ENCODE measurements at regions not wholly inside any gene's neighbourhood (a gene's known extent, or its start where the extent isn't known, plus 50 kb on each side); places are given as distances from the start of the nearest gene placed in this dataset.
"Not testable (repeated sequence)": the region's sequence is repeated elsewhere in the genome, so short reads cannot be mapped to it uniquely, and the experiment has no call there.

DNA sequence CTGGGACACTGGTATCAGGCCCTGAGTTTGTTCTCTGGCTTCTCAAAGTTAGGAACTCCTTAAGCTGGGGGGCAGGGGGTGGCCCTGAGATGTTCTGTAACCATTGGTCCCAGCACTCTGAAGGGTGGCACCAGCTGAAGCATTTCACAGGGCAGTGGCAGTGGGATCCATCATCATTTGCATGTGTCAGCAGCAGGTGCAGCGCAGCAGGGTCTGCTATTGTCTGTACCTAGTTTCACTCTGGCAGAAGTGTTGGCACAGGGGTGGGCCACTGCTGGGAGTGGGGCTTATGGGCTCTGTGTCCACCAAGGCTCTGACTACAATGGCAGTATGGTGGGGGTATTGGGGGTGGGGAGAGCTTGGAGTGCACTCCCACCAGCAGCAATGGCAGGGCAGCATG, 460.4 kb upstream of the ZNF804A start:
- no peaks in the 10 kb centered on the region for H3K9me3 Mint-ChIP-seq
- no peaks in the 10 kb centered on the region for H3K4me1 Mint-ChIP-seq
- H3K36me3 Mint-ChIP-seq (ENCODE audit: low read depth), result no peaks in the 10 kb centered on the region
- no peak for DNase-seq
- no peak overlapping the region for H3K4me3 Mint-ChIP-seq
- no peak overlapping the region for H3K27ac Mint-ChIP-seq
- H3K27me3 Mint-ChIP-seq, result no peaks in the 10 kb centered on the region
- intact Hi-C loops (cut with micrococcal nuclease), result no loop called here

DNA sequence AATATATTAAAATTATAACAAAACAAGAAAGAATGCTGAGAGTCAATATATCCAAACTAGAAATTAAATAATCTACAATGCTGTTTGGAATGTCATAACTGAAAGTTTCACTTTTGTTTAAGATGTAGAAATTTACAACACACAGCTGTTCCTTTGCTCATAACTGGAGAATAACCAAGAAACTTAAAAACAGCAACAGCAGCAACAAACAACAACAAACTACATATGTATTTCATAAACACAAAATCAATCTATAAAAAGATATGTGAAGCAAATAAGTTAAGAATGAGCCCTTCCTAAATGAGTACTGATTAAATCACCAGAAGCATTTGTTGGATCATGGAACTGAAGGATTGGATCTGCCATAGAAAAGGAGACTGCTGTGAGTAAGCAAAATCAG, 456.5 kb upstream of the ZNF804A start:
- Mint-ChIP-seq H3K27me3 (no peaks in the 10 kb centered on the region), H3K4me1 (no peaks in the 10 kb centered on the region), H3K27ac (no peak overlapping the region), H3K4me3 (no peak overlapping the region), H3K36me3 (ENCODE audit: low read depth) (no peaks in the 10 kb centered on the region), H3K9me3 (no peaks in the 10 kb centered on the region)
- DNase-seq, result no peak
- intact Hi-C loops (cut with micrococcal nuclease), result no loop called here

DNA sequence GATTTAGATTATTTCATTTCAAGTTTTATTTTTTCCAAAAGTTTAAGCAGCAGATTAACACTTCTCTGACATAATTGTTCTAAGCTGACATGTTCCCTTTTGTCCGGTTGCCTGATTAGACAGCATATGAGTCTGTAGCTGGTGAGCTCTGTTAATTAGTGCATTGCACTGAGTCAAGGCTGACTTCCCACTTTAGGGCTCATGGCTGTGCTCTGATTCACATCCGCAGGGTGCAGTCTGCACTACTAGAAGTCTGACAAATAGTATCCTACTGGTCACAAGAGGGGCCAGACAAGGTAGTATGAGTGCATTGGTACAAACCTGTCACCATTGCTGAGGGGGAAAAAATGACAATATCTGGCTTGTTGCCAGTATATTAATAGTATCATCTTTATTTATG, 443.9 kb upstream of the ZNF804A start:
- Mint-ChIP-seq H3K4me3 (no peak overlapping the region), H3K4me1 (no peaks in the 10 kb centered on the region), H3K36me3 (ENCODE audit: low read depth) (no peaks in the 10 kb centered on the region), H3K27ac (no peak overlapping the region), H3K27me3 (no peaks in the 10 kb centered on the region), H3K9me3 (peaks cover 4% of the 10 kb centered on the region)
- intact Hi-C loops (cut with micrococcal nuclease), result no loop called here
- no peak for DNase-seq

DNA sequence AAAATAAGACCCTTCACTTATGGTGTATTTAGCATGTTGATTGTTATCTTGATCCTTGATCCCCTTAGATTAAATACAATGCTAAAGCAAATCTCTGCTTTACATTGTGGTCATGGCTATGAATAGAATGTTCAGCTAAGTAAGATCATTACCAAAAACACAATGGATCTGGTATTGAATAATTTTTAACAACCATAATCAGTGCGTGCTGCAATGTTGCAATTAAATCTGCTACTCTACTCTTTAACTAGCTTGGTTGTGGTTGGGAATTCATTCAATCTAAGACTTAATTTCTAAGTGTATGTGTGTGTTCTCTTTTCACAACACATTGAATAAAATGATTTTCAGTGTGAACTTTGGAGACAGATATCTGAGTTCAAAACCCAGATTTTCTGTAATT, 442.5 kb upstream of the ZNF804A start:
- Mint-ChIP-seq H3K27me3 (no peaks in the 10 kb centered on the region), H3K4me3 (no peak overlapping the region), H3K27ac (no peak overlapping the region), H3K9me3 (no peaks in the 10 kb centered on the region), H3K36me3 (ENCODE audit: low read depth) (no peaks in the 10 kb centered on the region), H3K4me1 (no peaks in the 10 kb centered on the region)
- intact Hi-C loops (cut with micrococcal nuclease), result no loop called here
- no peak for DNase-seq

DNA sequence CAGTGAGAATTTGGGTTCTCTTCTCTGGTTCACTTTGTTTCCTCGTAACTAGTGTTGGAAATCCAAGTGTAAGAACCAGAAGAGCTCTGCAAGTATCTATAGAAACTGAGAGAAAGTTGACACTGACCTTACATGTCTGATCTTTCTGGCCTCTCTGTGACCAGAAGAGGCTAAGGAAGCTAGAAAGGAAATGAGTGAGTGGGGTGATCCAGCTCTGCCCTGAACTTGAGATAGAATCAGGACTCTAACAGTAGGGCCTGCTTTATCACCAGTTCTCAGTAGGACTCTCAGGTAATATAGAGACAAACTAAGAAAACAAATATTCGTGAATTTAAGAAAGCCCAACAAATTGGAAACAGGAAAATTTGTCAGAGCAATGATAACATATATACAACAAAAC, 441.2 kb upstream of the ZNF804A start:
- no peaks in the 10 kb centered on the region for H3K9me3 Mint-ChIP-seq
- intact Hi-C loops (cut with micrococcal nuclease), result no loop called here
- no peaks in the 10 kb centered on the region for H3K4me1 Mint-ChIP-seq
- no peak overlapping the region for H3K4me3 Mint-ChIP-seq
- DNase-seq, result no peak
- H3K27me3 Mint-ChIP-seq, result no peaks in the 10 kb centered on the region
- H3K27ac Mint-ChIP-seq, result no peak overlapping the region
- H3K36me3 Mint-ChIP-seq (ENCODE audit: low read depth), result no peaks in the 10 kb centered on the region

DNA sequence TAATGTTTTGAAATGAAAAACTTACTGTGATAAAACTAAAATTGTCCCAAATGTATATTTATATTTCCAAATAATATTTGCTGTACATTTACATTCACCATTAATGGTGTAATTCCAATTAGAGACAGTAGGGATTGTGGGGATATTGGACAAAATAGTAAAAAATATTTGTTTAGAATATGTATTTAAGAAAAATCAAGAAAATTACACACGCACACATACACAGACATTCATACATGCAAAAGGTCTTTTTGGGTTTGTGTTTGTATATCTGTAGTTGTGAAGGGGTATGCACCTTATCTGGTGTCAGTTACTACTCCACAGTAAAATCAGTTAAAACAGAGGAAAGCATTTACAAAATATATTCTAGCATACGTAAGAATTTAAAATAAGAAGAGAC, 435.9 kb upstream of the ZNF804A start:
- DNase-seq, result no peak
- Mint-ChIP-seq H3K27me3 (no peaks in the 10 kb centered on the region), H3K4me1 (no peaks in the 10 kb centered on the region), H3K36me3 (ENCODE audit: low read depth) (no peaks in the 10 kb centered on the region), H3K27ac (no peak overlapping the region), H3K4me3 (no peak overlapping the region), H3K9me3 (peaks cover 5% of the 10 kb centered on the region)
- intact Hi-C loops (cut with micrococcal nuclease), result no loop called here

DNA sequence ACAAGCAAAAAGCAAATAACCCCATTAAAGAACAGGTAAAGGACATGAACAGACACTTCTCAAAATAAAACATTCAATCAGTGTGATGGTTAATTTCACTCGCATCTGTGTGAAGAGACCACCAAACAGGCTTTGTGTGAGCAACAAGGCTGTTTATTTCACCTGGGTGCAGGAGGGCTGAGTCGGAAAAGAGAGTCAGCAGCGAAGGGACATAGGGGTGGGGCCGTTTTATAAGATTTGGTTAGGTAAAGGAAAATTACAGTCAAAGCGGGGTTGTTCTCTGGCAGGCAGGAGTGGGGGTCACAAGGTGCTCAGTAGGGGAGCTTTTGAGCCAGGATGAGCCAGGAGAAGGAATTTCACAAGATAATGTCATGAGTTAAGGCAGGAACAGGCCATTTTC, 429.5 kb upstream of the ZNF804A start:
- H3K36me3 Mint-ChIP-seq (ENCODE audit: low read depth); H3K9me3 Mint-ChIP-seq; H3K27me3 Mint-ChIP-seq; H3K4me3 Mint-ChIP-seq; H3K27ac Mint-ChIP-seq; DNase-seq; intact Hi-C loops (cut with micrococcal nuclease); H3K4me1 Mint-ChIP-seq: not testable (repeated sequence)

DNA sequence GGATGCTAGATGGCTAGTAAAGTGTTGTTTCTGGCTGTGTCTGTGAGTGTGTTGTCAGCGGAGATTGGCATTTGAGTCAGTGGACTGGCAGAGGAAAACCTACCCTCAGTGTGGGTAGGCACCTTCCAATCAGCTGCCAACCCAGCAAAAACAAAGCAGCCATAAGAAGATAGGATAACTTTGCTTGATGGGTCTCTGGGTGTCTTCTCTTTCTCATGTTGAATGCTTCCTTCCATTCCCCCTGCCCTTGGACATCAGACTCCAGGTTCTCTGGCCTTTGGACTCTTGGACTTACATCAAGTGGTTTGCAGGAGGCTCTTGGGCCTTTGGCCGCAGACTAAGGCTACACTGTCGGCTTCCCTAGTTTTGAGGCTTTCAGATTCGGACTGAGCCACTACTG, 429.0 kb upstream of the ZNF804A start:
- Mint-ChIP-seq H3K9me3 (peaks cover 7% of the 10 kb centered on the region), H3K36me3 (ENCODE audit: low read depth) (no peaks in the 10 kb centered on the region), H3K27ac (no peak overlapping the region), H3K27me3 (no peaks in the 10 kb centered on the region), H3K4me1 (no peaks in the 10 kb centered on the region), H3K4me3 (no peak overlapping the region)
- no peak for DNase-seq
- intact Hi-C loops (cut with micrococcal nuclease), result no loop called here

DNA sequence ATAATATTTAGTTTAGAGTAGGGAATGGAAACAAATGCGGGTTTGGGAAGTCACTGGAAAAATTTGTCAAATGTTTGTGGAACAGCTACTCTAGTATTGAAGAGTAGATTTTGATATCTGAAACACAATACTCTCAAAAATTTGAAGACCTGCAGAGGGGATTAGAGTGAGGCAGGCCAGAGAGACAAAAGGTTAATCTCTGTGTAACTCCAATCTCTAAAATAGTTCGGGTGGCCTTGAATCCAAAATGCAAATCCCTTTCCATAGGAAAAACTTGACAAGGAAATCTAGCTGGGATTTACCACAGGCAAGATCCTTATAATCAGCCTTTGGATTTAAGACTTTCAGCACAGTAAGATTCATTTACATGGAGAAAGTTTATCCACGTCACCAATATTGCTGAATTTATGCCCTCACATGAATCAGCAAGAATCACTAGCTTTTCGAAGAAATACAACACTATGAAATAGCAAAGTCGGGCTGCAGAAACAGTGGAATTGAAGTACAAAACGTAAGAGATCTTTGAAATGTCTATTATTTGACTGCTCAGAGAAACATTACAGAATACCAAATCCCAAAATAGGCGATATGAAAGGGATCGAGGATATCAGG, 423.7 kb upstream of the ZNF804A start:
- H3K9me3 Mint-ChIP-seq, result no peaks in the 10 kb centered on the region
- DNase-seq, result no peak
- intact Hi-C loops (cut with micrococcal nuclease), result no loop called here
- no peaks in the 10 kb centered on the region for H3K4me1 Mint-ChIP-seq
- no peaks in the 10 kb centered on the region for H3K27me3 Mint-ChIP-seq
- H3K27ac Mint-ChIP-seq, result no peak overlapping the region
- H3K36me3 Mint-ChIP-seq (ENCODE audit: low read depth), result no peaks in the 10 kb centered on the region
- H3K4me3 Mint-ChIP-seq, result no peak overlapping the region

DNA sequence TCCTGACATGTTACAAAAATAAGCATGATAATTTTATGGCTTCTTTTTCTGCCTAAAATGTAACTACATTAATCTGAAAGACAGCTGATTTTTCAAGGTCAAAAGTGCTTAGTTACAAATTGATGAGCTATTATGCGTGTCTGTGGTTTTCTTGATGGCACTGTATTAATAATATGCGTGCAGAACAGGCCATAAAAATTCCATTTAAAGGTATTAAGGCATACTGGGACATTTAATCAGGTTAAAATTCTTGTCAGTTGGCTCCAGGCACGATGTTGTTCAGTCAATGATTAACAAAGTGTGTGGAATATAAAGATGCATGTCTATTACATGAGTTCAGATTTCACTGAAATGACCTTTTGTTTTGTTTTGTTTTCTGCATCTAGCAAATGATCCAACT, 420.1 kb upstream of the ZNF804A start:
- Mint-ChIP-seq H3K4me1 (no peaks in the 10 kb centered on the region), H3K4me3 (no peak overlapping the region), H3K27me3 (no peaks in the 10 kb centered on the region), H3K36me3 (ENCODE audit: low read depth) (no peaks in the 10 kb centered on the region), H3K27ac (no peak overlapping the region), H3K9me3 (no peaks in the 10 kb centered on the region)
- intact Hi-C loops (cut with micrococcal nuclease), result no loop called here
- DNase-seq, result no peak

DNA sequence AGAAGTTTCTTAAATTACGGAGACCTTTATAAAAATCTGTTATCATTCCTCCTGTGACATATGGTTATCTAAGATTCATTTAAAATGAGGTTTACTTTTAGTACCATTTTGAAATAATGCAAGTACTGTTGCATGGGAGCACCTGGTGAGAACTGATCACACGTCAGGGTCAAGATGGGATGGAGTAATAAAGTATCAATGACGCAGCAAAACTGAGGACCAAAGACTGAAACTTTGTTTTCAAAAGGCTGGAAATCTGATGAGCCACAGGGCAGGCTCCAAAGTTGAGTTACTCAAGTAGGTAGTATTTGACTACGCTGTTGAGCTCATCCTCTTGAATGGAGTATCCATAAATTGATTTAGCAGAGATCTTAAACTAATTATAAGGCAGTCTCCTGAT, 411.9 kb upstream of the ZNF804A start:
- no peaks in the 10 kb centered on the region for H3K27me3 Mint-ChIP-seq

DNA sequence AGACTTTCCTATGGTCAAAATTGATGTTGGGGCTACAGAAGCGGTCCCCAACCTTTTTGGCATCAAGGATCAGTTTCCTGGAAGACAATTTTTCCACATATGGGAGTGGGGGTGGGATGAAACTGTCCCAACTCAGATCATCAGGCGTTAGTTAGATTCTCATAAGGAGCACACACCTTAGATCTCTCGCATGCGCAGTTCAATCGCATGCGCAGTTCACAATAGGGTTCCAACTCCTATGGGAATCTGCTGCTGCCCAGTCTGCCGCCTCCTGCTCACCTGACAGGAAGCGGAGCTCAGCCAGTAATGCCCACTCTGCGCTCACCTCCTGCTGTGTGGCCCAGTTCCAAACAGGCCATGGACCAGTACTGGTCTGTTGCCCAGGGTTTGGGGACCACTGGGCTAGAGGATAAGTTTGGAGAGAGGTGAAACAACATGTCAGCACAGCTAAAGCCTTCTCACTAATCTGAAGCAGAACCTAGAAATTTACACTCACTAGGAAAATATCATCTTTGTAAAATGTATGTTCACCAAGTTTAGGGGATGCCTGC, 410.8 kb upstream of the ZNF804A start:
- no peak overlapping the region for H3K4me3 Mint-ChIP-seq
- no peaks in the 10 kb centered on the region for H3K27me3 Mint-ChIP-seq
- H3K27ac Mint-ChIP-seq, result no peak overlapping the region
- H3K36me3 Mint-ChIP-seq (ENCODE audit: low read depth), result no peaks in the 10 kb centered on the region
- intact Hi-C loops (cut with micrococcal nuclease), result no loop called here
- DNase-seq, result no peak
- H3K9me3 Mint-ChIP-seq, result no peaks in the 10 kb centered on the region
- H3K4me1 Mint-ChIP-seq, result no peaks in the 10 kb centered on the region

More for the DNA sequence above, 411.9 kb upstream of the ZNF804A start:
- Mint-ChIP-seq H3K4me1 (no peaks in the 10 kb centered on the region), H3K9me3 (no peaks in the 10 kb centered on the region), H3K4me3 (no peak overlapping the region), H3K36me3 (ENCODE audit: low read depth) (no peaks in the 10 kb centered on the region), H3K27ac (no peak overlapping the region)
- DNase-seq, result no peak
- intact Hi-C loops (cut with micrococcal nuclease), result no loop called here

DNA sequence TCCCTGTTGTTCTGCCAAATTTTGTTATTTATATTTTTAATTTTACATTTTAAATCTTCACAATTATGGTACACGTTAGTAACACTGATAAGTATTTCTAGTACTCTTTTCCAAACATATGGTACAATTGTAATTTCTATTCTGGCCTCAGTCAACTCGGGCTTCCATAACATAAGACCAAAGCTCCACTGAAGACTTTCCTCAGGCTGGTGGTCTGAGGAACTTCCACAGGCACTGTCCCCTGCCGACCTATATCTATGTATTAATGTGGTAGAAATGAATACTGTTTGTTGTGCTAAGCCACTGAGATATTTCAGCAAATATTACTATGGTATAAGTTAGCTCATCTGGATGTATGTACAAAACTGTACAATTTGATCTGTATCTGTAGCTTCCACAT, 407.6 kb upstream of the ZNF804A start:
- Mint-ChIP-seq H3K4me1 (no peaks in the 10 kb centered on the region), H3K27ac (no peak overlapping the region), H3K36me3 (ENCODE audit: low read depth) (no peaks in the 10 kb centered on the region), H3K4me3 (no peak overlapping the region), H3K27me3 (no peaks in the 10 kb centered on the region), H3K9me3 (no peaks in the 10 kb centered on the region)
- no peak for DNase-seq
- intact Hi-C loops (cut with micrococcal nuclease), result no loop called here

DNA sequence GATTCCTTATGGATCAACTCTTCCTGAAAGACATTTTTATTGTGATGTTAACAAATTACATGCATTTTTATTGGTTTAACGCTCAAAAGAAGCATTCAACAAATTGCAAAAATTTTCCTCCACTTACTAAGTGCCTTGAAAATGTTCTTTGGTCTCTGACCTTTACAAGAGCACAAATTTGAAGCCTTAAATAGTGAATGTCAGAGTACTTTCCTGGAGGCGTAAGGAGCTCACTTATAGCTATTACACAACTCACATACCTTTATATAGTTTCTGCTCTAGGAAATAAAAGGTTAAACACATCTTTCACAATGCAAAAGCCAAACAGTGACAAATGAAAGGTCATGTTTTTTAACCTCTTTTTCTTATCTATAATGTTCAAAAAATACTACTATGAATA, 405.7 kb upstream of the ZNF804A start:
- Mint-ChIP-seq H3K4me1 (no peaks in the 10 kb centered on the region), H3K27ac (no peak overlapping the region), H3K9me3 (no peaks in the 10 kb centered on the region), H3K36me3 (ENCODE audit: low read depth) (no peaks in the 10 kb centered on the region), H3K4me3 (no peak overlapping the region), H3K27me3 (no peaks in the 10 kb centered on the region)
- intact Hi-C loops (cut with micrococcal nuclease), result no loop called here
- DNase-seq, result no peak

DNA sequence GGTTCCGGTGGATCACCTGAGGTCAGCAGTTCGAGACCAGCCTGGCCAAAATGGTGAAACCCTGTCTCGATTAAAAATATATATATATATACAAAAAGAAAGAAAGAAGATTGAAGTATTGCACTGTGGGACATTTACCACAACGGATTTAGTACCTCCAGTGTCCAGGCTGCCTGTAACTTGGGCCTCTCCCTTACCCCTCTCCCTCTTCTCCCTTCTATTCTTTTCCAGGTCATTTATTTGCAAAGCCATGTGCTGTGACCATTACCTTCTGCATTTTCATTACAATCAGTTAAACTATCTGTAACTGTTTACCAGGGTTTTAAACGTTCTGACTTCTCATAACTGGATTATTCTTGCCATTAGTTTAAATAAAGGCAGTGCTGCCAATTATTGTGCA, 400.9 kb upstream of the ZNF804A start:
- no peak for DNase-seq

More for the DNA sequence above, 400.9 kb upstream of the ZNF804A start:
- H3K4me3 Mint-ChIP-seq, result no peak overlapping the region
- no peaks in the 10 kb centered on the region for H3K9me3 Mint-ChIP-seq
- no peaks in the 10 kb centered on the region for H3K4me1 Mint-ChIP-seq
- intact Hi-C loops (cut with micrococcal nuclease), result no loop called here
- no peak overlapping the region for H3K27ac Mint-ChIP-seq
- no peaks in the 10 kb centered on the region for H3K36me3 Mint-ChIP-seq (ENCODE audit: low read depth)
- no peaks in the 10 kb centered on the region for H3K27me3 Mint-ChIP-seq

Measured in activated CD4-positive, alpha-beta T cell treated with anti-CD3 and anti-CD28 coated beads, Interleukin-2, amount 10 ng/mL, durations not matched to agents 24 days and 14 days (primary cell).